IPS-NIHi7 (cell line): ENCODE measurements at regions not wholly inside any gene's neighbourhood (a gene's known extent, or its start where the extent isn't known, plus 50 kb on each side); places are given as distances from the start of the nearest gene placed in this dataset.
"Not testable (repeated sequence)": the region's sequence is repeated elsewhere in the genome, so short reads cannot be mapped to it uniquely, and the experiment has no call there.

ENCODE experiments used
- DNase-seq: peaks from one replicate; pipeline ENCODE4 v3.0.0; 2012; ENCODE audit warnings: mixed read lengths; ENCODE audit errors: extremely low spot score

GRCh38 chr1:242735323-242735722, 210.8 kb upstream of the PLD5 start:
- DNase-seq: no peak

GRCh38 chr1:242731446-242731845, 206.9 kb upstream of the PLD5 start:
- DNase-seq: no peak

DNA sequence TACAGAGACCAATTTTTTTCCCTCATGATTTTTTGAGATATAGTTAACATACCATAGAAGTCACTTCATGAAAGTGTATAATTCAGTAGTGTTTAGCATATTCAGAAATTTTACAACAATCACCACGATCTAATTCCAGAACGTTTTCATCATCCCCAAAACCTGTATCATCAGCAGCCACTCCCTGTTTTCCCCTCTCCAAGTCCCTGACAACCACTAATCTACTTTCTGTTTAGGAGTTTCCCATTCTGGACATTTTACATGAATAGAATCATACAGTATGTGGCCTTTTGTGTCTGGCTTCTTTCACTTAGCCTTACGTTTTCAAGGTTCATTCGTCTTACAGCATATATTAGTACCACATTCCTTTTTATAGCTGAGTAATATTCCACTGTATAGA, 204.2 kb upstream of the PLD5 start:
- no peak for DNase-seq

DNA sequence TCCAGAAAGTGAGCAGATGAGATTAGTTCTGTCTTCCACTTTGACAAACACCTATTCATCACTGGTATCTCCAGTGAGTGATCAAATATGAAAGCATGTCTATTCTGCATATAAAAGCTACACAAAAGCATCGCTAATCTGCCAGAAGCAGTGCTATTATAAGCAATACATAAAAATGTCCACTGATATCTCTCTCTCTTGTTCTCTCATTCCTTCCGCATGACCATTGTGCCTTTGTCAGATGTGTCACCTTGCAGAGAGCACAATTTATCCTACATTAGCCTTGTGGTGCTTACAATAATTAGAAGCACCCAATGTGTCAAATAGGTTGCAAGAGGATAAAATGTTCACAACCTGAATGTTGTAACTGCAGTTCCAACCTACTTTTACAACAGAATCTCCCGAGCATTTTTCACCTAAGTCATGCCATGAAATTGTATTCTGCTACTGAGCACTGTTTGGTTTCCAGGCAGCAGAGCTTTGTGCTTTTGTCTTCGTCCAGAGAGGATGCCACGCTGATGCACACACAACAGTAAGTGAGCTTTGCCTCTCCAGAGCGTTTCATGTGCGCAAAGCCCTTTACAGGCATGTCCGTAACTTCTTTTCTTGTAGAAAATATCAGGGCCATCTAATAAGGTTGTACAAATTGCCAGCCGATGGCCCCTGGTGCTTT, 198.7 kb upstream of the PLD5 start:
- DNase-seq: no peak

DNA sequence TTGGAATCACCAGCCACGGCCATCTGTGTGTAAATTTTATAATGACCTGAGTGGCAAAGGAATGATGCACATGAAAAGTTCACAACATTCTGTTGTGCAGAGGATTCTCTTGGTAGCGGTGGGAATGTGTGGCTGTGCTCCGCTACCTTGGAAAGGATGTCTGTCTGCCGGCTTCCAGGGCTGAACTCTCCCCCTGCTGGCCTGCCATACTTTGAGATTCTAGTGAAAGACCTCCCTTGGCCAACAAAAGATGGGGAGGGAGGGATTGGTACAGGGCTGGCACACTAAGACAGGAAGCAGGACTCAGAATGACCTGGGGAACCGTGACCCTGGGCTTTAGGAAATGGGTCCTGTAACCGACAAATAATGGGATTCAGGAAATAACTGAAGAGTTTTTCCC, 194.5 kb upstream of the PLD5 start:
- peak; percentile 33 for DNase-seq

- no peak for DNase-seq
Measured at GRCh38 chr1:242712248-242712647, 187.8 kb upstream of the PLD5 start.

- DNase-seq: no peak
Measured at GRCh38 chr1:242710847-242711246, 186.3 kb upstream of the PLD5 start.

GRCh38 chr1:242710286-242710685, 185.8 kb upstream of the PLD5 start:
- no peak for DNase-seq

DNA sequence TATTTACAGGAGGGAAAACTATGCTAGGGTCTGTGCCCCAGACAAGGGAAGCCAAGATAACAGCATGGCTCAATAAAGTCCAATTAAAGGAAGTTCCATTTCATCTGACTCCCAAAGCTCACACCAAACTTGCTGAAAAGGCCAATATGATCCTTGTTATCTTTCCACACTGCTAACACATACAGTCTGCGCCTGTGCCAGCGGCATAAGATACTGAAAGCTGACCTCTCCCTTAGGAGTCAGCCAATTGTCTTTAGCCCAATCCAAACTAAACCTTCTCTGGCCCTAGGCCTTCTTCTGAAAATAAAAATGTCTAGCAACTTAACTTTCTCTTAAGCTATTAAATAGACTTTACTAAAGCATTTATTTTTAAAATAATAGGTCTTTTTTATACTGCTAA, 179.0 kb upstream of the PLD5 start:
- no peak for DNase-seq

- no peak for DNase-seq
Measured at GRCh38 chr1:242692988-242693387, 168.5 kb upstream of the PLD5 start.

DNA sequence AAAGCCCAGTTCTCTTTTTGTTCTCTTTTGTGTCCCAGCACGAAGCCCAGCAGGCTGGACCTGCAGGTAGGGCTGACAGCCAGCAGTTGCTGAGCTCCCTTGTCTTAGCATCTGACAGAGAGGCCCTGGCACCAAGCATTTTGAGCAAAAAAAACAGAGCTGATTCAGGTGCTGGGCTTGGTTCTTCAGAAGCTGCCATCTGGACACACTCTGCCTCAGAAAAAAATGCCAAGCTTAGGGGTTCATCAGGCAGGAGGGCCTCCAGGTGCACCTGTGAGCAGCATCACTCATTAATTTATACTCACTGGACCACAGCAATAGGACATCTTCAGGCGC, 167.1 kb upstream of the PLD5 start:
- no peak for DNase-seq

- DNase-seq: no peak
Measured at GRCh38 chr1:242690849-242691609, 166.5 kb upstream of the PLD5 start.

DNA sequence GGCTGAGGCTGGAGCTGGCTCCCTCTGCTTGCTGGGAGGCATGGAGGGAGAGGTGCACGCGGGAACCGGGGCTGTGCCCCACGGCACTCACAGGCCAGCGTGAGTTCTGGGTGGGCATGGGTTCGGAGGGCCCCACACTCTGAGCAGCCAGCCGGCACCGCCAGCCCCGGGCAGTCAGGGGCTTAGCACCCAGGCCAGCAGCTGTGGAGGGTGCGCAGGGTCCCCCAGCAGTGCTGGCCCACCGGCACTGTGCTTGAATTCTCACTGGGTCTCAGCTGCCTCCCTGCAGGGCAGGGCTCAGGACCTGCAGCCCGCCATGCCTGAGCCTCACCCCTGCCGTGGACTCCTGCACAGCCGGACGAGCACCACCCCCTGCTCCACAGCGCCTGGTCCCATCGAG, 164.9 kb upstream of the PLD5 start:
- no peak for DNase-seq

DNA sequence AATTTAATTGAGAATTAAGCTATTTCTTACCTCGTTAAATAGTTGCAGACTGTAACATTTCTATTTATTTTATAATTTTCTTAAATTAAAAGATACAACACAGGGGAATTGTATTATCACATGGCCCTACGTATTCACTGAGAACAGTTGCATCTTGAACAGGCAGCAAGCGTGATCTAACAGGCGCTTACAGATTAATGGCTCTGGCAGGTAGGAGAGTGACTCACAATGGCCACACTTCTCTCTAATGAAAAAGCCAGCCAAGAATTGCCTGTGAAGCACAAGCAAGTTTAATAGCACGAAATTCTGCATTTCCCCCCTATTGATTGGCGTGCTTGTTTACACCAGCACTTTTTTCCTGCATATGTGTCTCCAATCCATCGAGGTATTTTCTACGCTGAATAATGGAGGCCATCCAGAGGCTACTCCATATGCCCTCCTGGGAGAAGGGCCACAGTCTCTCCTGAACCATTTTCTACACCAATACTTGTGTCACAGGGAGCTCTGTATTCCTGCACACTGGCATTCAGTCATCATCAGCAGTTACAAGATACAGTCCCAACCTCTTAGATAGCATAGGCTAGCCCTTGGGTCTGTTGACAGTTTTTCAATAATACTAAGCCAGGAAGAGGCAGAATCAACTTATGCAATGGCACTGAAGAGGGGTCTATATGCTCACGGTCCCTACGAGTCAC, 150.6 kb upstream of the PLD5 start:
- DNase-seq: no peak

- no peak for DNase-seq
Measured at GRCh38 chr1:242673652-242674051, 149.2 kb upstream of the PLD5 start.

GRCh38 chr1:242673165-242673564, 148.7 kb upstream of the PLD5 start:
- not testable (repeated sequence) for DNase-seq

- no peak for DNase-seq
Measured at GRCh38 chr1:242670019-242670418, 145.5 kb upstream of the PLD5 start.

GRCh38 chr1:242662886-242663285, 138.4 kb upstream of the PLD5 start:
- DNase-seq: no peak

DNA sequence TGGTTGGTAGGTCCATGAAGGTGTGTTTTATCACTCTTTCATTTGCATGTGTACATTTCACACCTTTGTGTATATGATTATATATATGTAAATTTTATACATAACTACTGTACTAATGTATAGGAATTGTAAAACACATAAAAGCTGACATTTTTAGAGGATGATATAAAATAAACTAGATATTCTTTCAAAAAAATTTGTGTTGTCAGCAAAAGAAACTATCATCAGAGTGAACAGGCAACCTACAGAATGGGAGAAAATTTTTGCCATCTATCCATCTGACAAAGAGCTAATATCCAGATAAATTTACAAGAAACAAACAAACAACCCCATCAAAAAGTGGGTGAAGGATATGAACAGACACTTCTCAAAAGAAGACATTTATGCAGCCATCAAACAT, 129.3 kb upstream of the PLD5 start:
- not testable (repeated sequence) for DNase-seq

DNA sequence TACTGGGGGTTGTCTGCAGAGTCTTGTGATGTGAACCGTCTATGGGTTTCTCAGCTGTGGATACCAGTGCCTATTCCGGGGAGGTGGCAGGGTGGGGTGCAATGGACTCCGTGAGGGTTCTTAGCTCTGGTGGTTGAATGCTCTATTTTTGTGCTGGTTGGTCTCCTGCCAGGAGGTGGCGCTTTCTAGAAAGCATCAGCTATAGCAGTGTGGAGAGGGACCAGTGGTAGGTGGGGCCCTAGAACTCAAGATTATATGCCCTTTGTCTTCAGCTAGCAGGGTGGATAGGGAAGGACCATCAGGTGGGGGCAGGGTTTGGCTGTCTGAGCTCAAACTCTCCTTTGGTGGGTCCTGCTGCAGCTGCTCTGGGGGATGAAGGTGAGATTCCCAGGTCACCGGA, 127.3 kb upstream of the PLD5 start:
- peak; percentile 45 for DNase-seq

DNA sequence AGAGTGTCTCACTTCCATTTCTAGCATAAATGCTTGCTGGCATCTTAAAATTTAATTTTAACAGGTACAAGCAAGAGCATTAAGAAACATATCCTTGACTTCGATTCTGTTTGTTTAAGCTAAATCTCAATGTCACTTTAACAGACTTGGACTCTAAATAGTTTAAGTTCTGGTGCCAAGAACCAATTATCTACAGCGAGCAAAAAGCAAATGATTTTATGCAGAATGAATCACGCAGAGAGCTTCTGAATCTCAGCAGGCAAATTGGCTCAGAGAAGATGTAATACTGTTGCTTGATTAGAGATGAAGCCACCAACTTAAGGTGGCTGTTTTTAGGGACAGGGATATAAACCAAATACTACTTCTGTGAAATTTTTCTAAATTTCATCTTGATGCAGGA, 117.0 kb upstream of the PLD5 start:
- no peak for DNase-seq

DNA sequence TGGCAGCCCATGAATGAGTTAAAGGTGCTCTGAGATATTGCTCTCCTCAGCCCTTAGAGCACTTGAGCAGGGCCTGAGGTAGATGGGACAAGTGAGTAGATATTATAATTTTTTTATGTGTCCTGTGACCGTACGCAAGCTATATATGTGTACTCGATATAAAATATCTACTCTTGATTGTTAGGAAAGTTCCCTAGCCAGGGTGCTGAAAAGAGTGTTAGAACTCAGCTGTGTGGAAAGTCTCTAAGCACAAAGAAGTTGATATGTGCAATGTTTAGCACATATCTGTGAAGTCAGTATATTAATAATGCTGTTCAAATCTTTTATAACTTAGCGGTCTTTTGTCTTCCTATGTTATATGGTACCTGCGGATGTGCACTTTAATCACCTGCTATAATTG, 114.6 kb upstream of the PLD5 start:
- DNase-seq: no peak

DNA sequence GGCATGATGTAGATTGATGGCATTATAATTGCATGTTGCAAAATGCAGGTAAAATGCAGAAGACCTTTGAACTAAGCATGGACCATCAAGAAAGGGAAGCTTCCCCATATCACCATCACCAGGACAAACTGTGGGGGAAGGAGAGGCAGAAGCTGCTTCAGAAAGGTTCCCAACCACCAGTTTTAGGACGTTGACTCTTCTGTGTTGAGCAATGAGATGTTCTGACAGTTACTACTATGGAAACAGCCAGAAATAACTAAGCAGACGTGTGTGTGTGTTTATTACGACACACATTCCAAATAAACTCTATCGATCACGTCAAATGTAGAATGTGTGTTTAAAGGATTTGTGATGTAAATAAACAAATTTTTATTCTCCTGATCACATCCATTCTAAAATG, 110.2 kb upstream of the PLD5 start:
- no peak for DNase-seq
